ENCODE measurements at regions not wholly inside any gene's neighbourhood (a gene's known extent, or its start where the extent isn't known, plus 50 kb on each side); places are given as distances from the start of the nearest gene placed in this dataset.

DNA sequence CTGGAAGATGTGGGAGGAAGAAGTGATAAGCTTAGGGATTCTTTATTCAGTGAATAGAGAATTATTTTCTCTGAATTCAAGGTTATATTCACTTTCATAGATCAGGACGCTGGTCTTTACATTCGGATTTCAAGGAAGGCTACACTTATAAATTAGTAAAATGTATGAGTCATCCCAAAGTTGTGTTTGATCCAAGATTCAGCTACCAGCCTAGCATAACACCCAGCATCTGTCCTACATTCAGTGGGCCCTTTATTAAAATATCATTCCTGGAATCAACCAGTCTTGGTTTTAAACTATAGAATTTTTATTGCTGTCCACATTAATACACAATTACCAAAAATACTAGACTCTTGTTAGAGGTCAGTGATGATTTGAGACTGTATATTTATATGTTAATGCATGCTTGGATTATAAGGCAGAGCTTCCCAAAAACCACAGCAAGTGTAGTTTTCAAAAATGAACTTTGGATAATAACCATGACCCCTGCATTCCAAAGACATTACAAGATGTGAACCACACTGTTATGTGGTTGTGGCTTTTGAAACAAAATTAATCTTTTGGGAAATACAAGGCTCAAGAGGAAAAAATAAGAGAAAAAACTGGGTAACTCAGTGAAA lies 210.7 kb upstream of the CNR1 start (continued):
- no peak for TF ChIP-seq NANOG (IDR thresholded peaks at IDR 0.05; ENCODE audit: borderline replicate concordance)

- H3F3A ChIP-seq (replicated peaks; ENCODE audit: low read depth) = no peaks in the 10 kb centered on the region
- no peak overlapping the region for H3K4me3 ChIP-seq
- H3K9me2 ChIP-seq (ENCODE audit: insufficient read depth) = no peaks in the 10 kb centered on the region; the same call in 1 of the 2 replicates
- Mint-ChIP-seq H3K9me3 (no peaks in the 10 kb centered on the region; the same call in 2 of the 3 replicates), H3K4me1 (peaks cover 6% of the 10 kb centered on the region), H3K27me3 (ENCODE audit: insufficient read depth, low read depth, poor library complexity) (peaks cover 7% of the 10 kb centered on the region), H3K4me3 (no peak overlapping the region), H3K27ac (no peak overlapping the region), H3K36me3 (ENCODE audit: low read depth) (no peaks in the 10 kb centered on the region)
- DNase-seq (ENCODE audit: low spot score) (no peak), ATAC-seq (no peak)
- TF ChIP-seq, protein P1, sequence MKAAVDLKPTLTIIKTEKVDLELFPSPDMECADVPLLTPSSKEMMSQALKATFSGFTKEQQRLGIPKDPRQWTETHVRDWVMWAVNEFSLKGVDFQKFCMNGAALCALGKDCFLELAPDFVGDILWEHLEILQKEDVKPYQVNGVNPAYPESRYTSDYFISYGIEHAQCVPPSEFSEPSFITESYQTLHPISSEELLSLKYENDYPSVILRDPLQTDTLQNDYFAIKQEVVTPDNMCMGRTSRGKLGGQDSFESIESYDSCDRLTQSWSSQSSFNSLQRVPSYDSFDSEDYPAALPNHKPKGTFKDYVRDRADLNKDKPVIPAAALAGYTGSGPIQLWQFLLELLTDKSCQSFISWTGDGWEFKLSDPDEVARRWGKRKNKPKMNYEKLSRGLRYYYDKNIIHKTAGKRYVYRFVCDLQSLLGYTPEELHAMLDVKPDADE (IDR thresholded peaks at IDR 0.05) = no peak
- no peak for TF ChIP-seq ZNF114 (CRISPR knock-in tag; IDR thresholded peaks at IDR 0.05)
- TF ChIP-seq STAT1 (IDR thresholded peaks at IDR 0.05; ENCODE audit: unreplicated experiment) = no peak
- no peak for TF ChIP-seq EZH2 (IDR thresholded peaks at IDR 0.05; ENCODE audit: low read depth, unreplicated experiment)
- TF ChIP-seq CTCF (conservative IDR thresholded peaks at IDR 0.05; ENCODE audit: low read depth in 2 of 2) = no peak
- TF ChIP-seq JUNB (IDR thresholded peaks at IDR 0.05; ENCODE audit: unreplicated experiment) = no peak
- TF ChIP-seq NANOG (IDR thresholded peaks at IDR 0.05; ENCODE audit: borderline replicate concordance) = no peak
- TF ChIP-seq, protein P2, sequence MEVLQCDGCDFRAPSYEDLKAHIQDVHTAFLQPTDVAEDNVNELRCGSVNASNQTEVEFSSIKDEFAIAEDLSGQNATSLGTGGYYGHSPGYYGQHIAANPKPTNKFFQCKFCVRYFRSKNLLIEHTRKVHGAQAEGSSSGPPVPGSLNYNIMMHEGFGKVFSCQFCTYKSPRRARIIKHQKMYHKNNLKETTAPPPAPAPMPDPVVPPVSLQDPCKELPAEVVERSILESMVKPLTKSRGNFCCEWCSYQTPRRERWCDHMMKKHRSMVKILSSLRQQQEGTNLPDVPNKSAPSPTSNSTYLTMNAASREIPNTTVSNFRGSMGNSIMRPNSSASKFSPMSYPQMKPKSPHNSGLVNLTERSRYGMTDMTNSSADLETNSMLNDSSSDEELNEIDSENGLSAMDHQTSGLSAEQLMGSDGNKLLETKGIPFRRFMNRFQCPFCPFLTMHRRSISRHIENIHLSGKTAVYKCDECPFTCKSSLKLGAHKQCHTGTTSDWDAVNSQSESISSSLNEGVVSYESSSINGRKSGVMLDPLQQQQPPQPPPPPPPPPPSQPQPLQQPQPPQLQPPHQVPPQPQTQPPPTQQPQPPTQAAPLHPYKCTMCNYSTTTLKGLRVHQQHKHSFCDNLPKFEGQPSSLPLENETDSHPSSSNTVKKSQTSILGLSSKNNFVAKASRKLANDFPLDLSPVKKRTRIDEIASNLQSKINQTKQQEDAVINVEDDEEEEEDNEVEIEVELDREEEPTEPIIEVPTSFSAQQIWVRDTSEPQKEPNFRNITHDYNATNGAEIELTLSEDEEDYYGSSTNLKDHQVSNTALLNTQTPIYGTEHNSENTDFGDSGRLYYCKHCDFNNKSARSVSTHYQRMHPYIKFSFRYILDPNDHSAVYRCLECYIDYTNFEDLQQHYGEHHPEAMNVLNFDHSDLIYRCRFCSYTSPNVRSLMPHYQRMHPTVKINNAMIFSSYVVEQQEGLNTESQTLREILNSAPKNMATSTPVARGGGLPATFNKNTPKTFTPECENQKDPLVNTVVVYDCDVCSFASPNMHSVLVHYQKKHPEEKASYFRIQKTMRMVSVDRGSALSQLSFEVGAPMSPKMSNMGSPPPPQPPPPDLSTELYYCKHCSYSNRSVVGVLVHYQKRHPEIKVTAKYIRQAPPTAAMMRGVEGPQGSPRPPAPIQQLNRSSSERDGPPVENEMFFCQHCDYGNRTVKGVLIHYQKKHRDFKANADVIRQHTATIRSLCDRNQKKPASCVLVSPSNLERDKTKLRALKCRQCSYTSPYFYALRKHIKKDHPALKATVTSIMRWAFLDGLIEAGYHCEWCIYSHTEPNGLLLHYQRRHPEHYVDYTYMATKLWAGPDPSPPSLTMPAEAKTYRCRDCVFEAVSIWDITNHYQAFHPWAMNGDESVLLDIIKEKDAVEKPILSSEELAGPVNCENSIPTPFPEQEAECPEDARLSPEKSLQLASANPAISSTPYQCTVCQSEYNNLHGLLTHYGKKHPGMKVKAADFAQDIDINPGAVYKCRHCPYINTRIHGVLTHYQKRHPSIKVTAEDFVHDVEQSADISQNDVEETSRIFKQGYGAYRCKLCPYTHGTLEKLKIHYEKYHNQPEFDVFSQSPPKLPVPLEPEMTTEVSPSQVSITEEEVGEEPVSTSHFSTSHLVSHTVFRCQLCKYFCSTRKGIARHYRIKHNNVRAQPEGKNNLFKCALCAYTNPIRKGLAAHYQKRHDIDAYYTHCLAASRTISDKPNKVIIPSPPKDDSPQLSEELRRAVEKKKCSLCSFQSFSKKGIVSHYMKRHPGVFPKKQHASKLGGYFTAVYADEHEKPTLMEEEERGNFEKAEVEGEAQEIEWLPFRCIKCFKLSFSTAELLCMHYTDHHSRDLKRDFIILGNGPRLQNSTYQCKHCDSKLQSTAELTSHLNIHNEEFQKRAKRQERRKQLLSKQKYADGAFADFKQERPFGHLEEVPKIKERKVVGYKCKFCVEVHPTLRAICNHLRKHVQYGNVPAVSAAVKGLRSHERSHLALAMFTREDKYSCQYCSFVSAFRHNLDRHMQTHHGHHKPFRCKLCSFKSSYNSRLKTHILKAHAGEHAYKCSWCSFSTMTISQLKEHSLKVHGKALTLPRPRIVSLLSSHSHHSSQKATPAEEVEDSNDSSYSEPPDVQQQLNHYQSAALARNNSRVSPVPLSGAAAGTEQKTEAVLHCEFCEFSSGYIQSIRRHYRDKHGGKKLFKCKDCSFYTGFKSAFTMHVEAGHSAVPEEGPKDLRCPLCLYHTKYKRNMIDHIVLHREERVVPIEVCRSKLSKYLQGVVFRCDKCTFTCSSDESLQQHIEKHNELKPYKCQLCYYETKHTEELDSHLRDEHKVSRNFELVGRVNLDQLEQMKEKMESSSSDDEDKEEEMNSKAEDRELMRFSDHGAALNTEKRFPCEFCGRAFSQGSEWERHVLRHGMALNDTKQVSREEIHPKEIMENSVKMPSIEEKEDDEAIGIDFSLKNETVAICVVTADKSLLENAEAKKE (CRISPR knock-in tag; IDR thresholded peaks at IDR 0.05) = no peak
- TF ChIP-seq EZH2phosphoT487 (IDR thresholded peaks at IDR 0.05; ENCODE audit: unreplicated experiment) = no peak
- TF ChIP-seq ZNF331 (CRISPR knock-in tag; IDR thresholded peaks at IDR 0.05; ENCODE audit: low read depth) = no peak
- TF ChIP-seq CREB1 (CRISPR knock-in tag; IDR thresholded peaks at IDR 0.05; ENCODE audit: low read depth) = no peak
- no peak for TF ChIP-seq POLR2AphosphoS5 (IDR thresholded peaks at IDR 0.05; ENCODE audit: low read depth)
- TF ChIP-seq REST (IDR thresholded peaks at IDR 0.05; ENCODE audit: unreplicated experiment) = no peak
- no peak overlapping the region for H2AFZ ChIP-seq
- no peaks in the 10 kb centered on the region for H3K27me3 ChIP-seq (ENCODE audit: insufficient read depth)
- no peaks in the 10 kb centered on the region for H3K36me3 ChIP-seq (ENCODE audit: insufficient read depth)
- H3K4me1 ChIP-seq (ENCODE audit: insufficient read depth) = peaks cover 10% of the 10 kb centered on the region
- no peak overlapping the region for H3K4me2 ChIP-seq
- no peaks in the 10 kb centered on the region for H3K79me2 ChIP-seq (replicated peaks; ENCODE audit: insufficient read depth)
- H4K20me1 ChIP-seq (replicated peaks; ENCODE audit: insufficient read depth) = no peaks in the 10 kb centered on the region
- H3K27ac ChIP-seq (ENCODE audit: low read depth) = no peak overlapping the region
Observed at GRCh38 chr6:88376197-88376596, 210.1 kb upstream of the CNR1 start.
